ENCODE measurements at regions not wholly inside any gene's neighbourhood (a gene's known extent, or its start where the extent isn't known, plus 50 kb on each side); places are given as distances from the start of the nearest gene placed in this dataset.

DNA sequence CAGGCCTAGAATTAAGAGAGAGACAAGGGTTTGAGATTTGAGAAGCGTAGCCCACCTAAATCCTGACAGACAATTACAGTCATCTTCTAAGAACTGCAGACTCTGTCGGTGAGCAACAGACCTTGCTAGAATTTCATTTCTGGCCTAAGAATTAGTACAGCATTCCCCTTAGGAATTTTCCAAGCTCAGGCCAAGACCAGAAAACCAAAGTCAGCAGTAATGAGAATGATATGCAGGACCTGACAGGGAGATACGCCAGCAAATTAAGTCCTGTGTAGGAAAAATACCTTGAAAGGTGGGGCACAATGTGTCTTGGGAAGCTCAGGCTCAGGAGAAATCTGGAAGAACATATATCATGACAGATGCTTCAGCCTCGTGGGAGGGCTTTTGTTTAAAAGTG, 52.7 kb upstream of the HERPUD2 start:
- peak; percentile 87 for DNase-seq

DNA sequence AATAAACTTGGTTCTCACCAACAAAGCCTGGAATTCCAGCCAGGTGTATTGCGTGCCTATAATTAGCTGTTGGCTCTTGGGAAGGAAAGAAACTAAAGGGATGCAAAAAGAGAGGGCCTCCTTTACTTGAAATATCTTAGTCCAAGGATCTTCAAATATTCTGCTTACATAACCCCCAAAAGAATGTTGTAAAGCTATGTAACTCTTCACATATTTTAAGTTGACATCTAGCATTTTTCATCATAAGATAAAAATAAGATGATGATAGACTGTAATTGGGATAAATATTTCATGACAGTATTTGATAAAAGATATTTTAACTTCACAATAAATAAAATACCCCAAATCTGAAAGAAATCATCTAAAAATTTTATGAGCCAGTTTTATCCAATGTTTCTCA, 52.5 kb upstream of the SEPTIN7 start:
- DNase-seq = no peak

DNA sequence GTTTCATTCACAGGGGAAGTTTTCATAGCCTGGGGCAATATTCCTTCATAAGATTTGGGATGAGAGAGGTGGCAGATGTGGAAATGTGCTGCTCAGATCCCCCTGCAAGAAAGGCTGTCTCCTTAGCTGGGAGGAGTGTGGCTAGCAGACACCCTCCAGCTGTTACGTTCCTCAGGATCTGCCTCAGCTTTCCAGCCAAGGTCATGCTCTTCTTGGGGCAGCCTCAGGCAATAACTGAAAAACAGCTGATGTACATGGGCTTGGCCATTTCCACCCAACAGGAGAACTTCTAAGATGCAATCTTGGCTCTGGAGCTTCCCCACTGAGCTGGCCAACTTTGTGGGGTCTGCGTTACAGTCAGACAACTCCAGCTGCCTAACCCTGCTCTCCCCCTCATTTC, 51.3 kb upstream of the SEPTIN7 start:
- no peak for DNase-seq

Data from NCI-H2171 treated with DMSO at 0.1 percent for 48 hours (cell line).